ENCODE measurements at regions not wholly inside any gene's neighbourhood (a gene's known extent, or its start where the extent isn't known, plus 50 kb on each side); places are given as distances from the start of the nearest gene placed in this dataset.

GRCh38 chr6:80714513-80714912, 608.0 kb downstream of the BCKDHB start:
- Histone ChIP-seq H3K36me3 (ENCODE audit: low read depth, missing control alignments) (no peaks in the 10 kb centered on the region), H3K4me1 (no peaks in the 10 kb centered on the region), H3K27me3 (no peaks in the 10 kb centered on the region), H3K9me3 (no peaks in the 10 kb centered on the region), H3K27ac (no peak overlapping the region), H3K4me3 (no peak overlapping the region)
- no peak for TF ChIP-seq CTCF (IDR thresholded peaks at IDR 0.05)
- TF ChIP-seq POLR2A (IDR thresholded peaks at IDR 0.05), result no peak
- DNase-seq, result no peak
- 88 to 89% methylated on average over 6 of the region's 6 CpGs for WGBS, 2 donors
- intact Hi-C loops (cut with DNase I; ENCODE audit: low total_unique reads), result no loop called here

GRCh38 chr6:80698459-80698858, 592.0 kb downstream of the BCKDHB start:
- Histone ChIP-seq H3K27ac (no peak overlapping the region), H3K27me3 (no peaks in the 10 kb centered on the region), H3K36me3 (ENCODE audit: low read depth, missing control alignments) (no peaks in the 10 kb centered on the region), H3K4me1 (no peaks in the 10 kb centered on the region), H3K9me3 (peaks cover 3% of the 10 kb centered on the region), H3K4me3 (no peak overlapping the region)
- no peak for DNase-seq
- intact Hi-C loops (cut with DNase I; ENCODE audit: low total_unique reads), result no loop called here
- WGBS, 2 donors, result 91 to 93% methylated on average over 3 of the region's 3 CpGs
- TF ChIP-seq POLR2A (IDR thresholded peaks at IDR 0.05), result no peak
- no peak for TF ChIP-seq CTCF (IDR thresholded peaks at IDR 0.05)

GRCh38 chr6:80696268-80696667, 589.8 kb downstream of the BCKDHB start:
- no peak overlapping the region for H3K27ac ChIP-seq
- TF ChIP-seq CTCF (IDR thresholded peaks at IDR 0.05) (no peak), POLR2A (IDR thresholded peaks at IDR 0.05) (no peak)
- no peak for DNase-seq
- no peak overlapping the region for H3K4me3 ChIP-seq
- H3K9me3 ChIP-seq, result no peaks in the 10 kb centered on the region
- H3K36me3 ChIP-seq (ENCODE audit: low read depth, missing control alignments), result no peaks in the 10 kb centered on the region
- H3K4me1 ChIP-seq, result no peaks in the 10 kb centered on the region
- no peaks in the 10 kb centered on the region for H3K27me3 ChIP-seq
- intact Hi-C loops (cut with DNase I; ENCODE audit: low total_unique reads), result no loop called here

GRCh38 chr6:80690551-80691131, 584.2 kb downstream of the BCKDHB start:
- Histone ChIP-seq H3K27me3 (no peaks in the 10 kb centered on the region), H3K9me3 (no peaks in the 10 kb centered on the region), H3K27ac (no peak overlapping the region), H3K36me3 (ENCODE audit: low read depth, missing control alignments) (no peaks in the 10 kb centered on the region), H3K4me3 (no peak overlapping the region), H3K4me1 (no peaks in the 10 kb centered on the region)
- TF ChIP-seq CTCF (IDR thresholded peaks at IDR 0.05) (no peak), POLR2A (IDR thresholded peaks at IDR 0.05) (no peak)
- WGBS, 2 donors, result 69 to 71% methylated on average over 6 of the region's 6 CpGs
- intact Hi-C loops (cut with DNase I; ENCODE audit: low total_unique reads), result no loop called here
- no peak for DNase-seq

- TF ChIP-seq CTCF (IDR thresholded peaks at IDR 0.05) (no peak), POLR2A (IDR thresholded peaks at IDR 0.05) (no peak)
- no peaks in the 10 kb centered on the region for H3K9me3 ChIP-seq
- H3K27me3 ChIP-seq, result no peaks in the 10 kb centered on the region
- no peak overlapping the region for H3K4me3 ChIP-seq
- no peak overlapping the region for H3K27ac ChIP-seq
- intact Hi-C loops (cut with DNase I; ENCODE audit: low total_unique reads), result no loop called here
- no peaks in the 10 kb centered on the region for H3K4me1 ChIP-seq
- no peak for DNase-seq
- 45 to 63% methylated on average over 3 of the region's 3 CpGs for WGBS, 2 donors
- H3K36me3 ChIP-seq (ENCODE audit: low read depth, missing control alignments), result no peaks in the 10 kb centered on the region
Observed at GRCh38 chr6:80689716-80690395, 583.4 kb downstream of the BCKDHB start.

All from testis (tissue), 2 donors.